ENCODE measurements at regions not wholly inside any gene's neighbourhood (a gene's known extent, or its start where the extent isn't known, plus 50 kb on each side); places are given as distances from the start of the nearest gene placed in this dataset.

GRCh38 chr16:11476676-11477075, 110.0 kb downstream of the LITAF start:
- DNase-seq: no peak
- no peak overlapping the region for H3K4me2 ChIP-seq (ENCODE audit: low read depth, low read length)
- no peak for TF ChIP-seq EZH2 (optimal IDR thresholded peaks at IDR 0.05; ENCODE audit: low read depth, low read length)
- no peak for TF ChIP-seq EZH2phosphoT487 (IDR thresholded peaks at IDR 0.05; ENCODE audit: low read length)
- no peak for TF ChIP-seq CTCF (IDR thresholded peaks at IDR 0.05; ENCODE audit: low read length)

GRCh38 chr16:11478431-11479119, 108.1 kb downstream of the LITAF start:
- H3K4me2 ChIP-seq (ENCODE audit: low read depth, low read length): no peak overlapping the region
- no peak for TF ChIP-seq EZH2 (optimal IDR thresholded peaks at IDR 0.05; ENCODE audit: low read depth, low read length)
- no peak for TF ChIP-seq EZH2phosphoT487 (IDR thresholded peaks at IDR 0.05; ENCODE audit: low read length)
- TF ChIP-seq CTCF (IDR thresholded peaks at IDR 0.05; ENCODE audit: low read length): no peak

More at GRCh38 chr16:11476676-11477075, 110.0 kb downstream of the LITAF start:
- Histone ChIP-seq H3F3A (ENCODE audit: insufficient read depth, low read length) (peaks cover 6% of the 10 kb centered on the region; the same call in 1 of the 2 replicates), H3K27ac (ENCODE audit: low read length) (no peak overlapping the region), H3K9me2 (replicated peaks; ENCODE audit: insufficient read depth, low read length) (no peaks in the 10 kb centered on the region), H3K4me3 (ENCODE audit: low read length) (no peak overlapping the region), H3K9ac (ENCODE audit: low read length) (no peak overlapping the region), H2AFZ (ENCODE audit: low read length) (no peak overlapping the region), H4K20me1 (ENCODE audit: insufficient read depth, low read length) (no peaks in the 10 kb centered on the region), H3K9me3 (replicated peaks; ENCODE audit: insufficient read depth, low read length) (no peaks in the 10 kb centered on the region), H3K4me1 (ENCODE audit: low read length) (peaks cover 5% of the 10 kb centered on the region; the same call in 1 of the 2 replicates), H3K79me2 (ENCODE audit: low read length) (no peaks in the 10 kb centered on the region), H3K36me3 (replicated peaks; ENCODE audit: insufficient read depth, low read length) (no peaks in the 10 kb centered on the region), H3K27me3 (replicated peaks; ENCODE audit: insufficient read depth, low read length) (no peaks in the 10 kb centered on the region)

GRCh38 chr16:11479916-11480315, 106.8 kb downstream of the LITAF start:
- no peaks in the 10 kb centered on the region for H3K9me3 ChIP-seq (replicated peaks; ENCODE audit: insufficient read depth, low read length)
- H3K79me2 ChIP-seq (ENCODE audit: low read length): no peaks in the 10 kb centered on the region
- H3K4me2 ChIP-seq (ENCODE audit: low read depth, low read length): no peak overlapping the region
- no peaks in the 10 kb centered on the region for H3K36me3 ChIP-seq (replicated peaks; ENCODE audit: insufficient read depth, low read length)
- H3K9me2 ChIP-seq (replicated peaks; ENCODE audit: insufficient read depth, low read length): no peaks in the 10 kb centered on the region
- no peaks in the 10 kb centered on the region for H3K27me3 ChIP-seq (replicated peaks; ENCODE audit: insufficient read depth, low read length)
- H3K4me1 ChIP-seq (ENCODE audit: low read length): no peaks in the 10 kb centered on the region
- no peaks in the 10 kb centered on the region for H4K20me1 ChIP-seq (ENCODE audit: insufficient read depth, low read length)
- no peak overlapping the region for H3K4me3 ChIP-seq (ENCODE audit: low read length)
- H3K27ac ChIP-seq (ENCODE audit: low read length): no peak overlapping the region
- no peaks in the 10 kb centered on the region for H3F3A ChIP-seq (ENCODE audit: insufficient read depth, low read length)
- no peak for DNase-seq
- H2AFZ ChIP-seq (ENCODE audit: low read length): no peak overlapping the region
- H3K9ac ChIP-seq (ENCODE audit: low read length): no peak overlapping the region
- TF ChIP-seq EZH2 (optimal IDR thresholded peaks at IDR 0.05; ENCODE audit: low read depth, low read length) (no peak), CTCF (IDR thresholded peaks at IDR 0.05; ENCODE audit: low read length) (no peak), EZH2phosphoT487 (IDR thresholded peaks at IDR 0.05; ENCODE audit: low read length) (no peak)

More at GRCh38 chr16:11478431-11479119, 108.1 kb downstream of the LITAF start:
- Histone ChIP-seq H3K9me3 (replicated peaks; ENCODE audit: insufficient read depth, low read length) (no peaks in the 10 kb centered on the region), H2AFZ (ENCODE audit: low read length) (no peak overlapping the region), H4K20me1 (ENCODE audit: insufficient read depth, low read length) (no peaks in the 10 kb centered on the region), H3K9me2 (replicated peaks; ENCODE audit: insufficient read depth, low read length) (no peaks in the 10 kb centered on the region), H3K4me3 (ENCODE audit: low read length) (no peak overlapping the region), H3K36me3 (replicated peaks; ENCODE audit: insufficient read depth, low read length) (no peaks in the 10 kb centered on the region), H3F3A (ENCODE audit: insufficient read depth, low read length) (peaks cover 6% of the 10 kb centered on the region; the same call in 1 of the 2 replicates), H3K9ac (ENCODE audit: low read length) (no peak overlapping the region), H3K4me1 (ENCODE audit: low read length) (peaks cover 5% of the 10 kb centered on the region; the same call in 1 of the 2 replicates), H3K27me3 (replicated peaks; ENCODE audit: insufficient read depth, low read length) (no peaks in the 10 kb centered on the region), H3K27ac (ENCODE audit: low read length) (no peak overlapping the region), H3K79me2 (ENCODE audit: low read length) (no peaks in the 10 kb centered on the region)
- DNase-seq: no peak

Measured in MM.1S (cell line).